ACC112 (cell line): ENCODE measurements at regions not wholly inside any gene's neighbourhood (a gene's known extent, or its start where the extent isn't known, plus 50 kb on each side); places are given as distances from the start of the nearest gene placed in this dataset.

Experiments
- H2AFZ ChIP-seq: fragments of 200-600 bp; sonication (generic); one replicate; pipeline ENCODE4 v1.6.0; 2017; ENCODE audit warnings: antibody characterized with exemption, low read length; ENCODE audit not compliant: unreplicated experiment
- H3K27ac ChIP-seq: fragments of 200-600 bp; sonication (generic); 2 replicates; pipeline ENCODE4 v1.5.1; 2014; ENCODE audit warnings: low read depth, mild to moderate bottlenecking, antibody characterized with exemption, low read length, moderate library complexity
- H3K27me3 ChIP-seq: fragments of 200-600 bp; sonication (generic); 2 replicates; pipeline ENCODE4 v1.6.1; 2014; ENCODE audit warnings: mild to moderate bottlenecking, antibody characterized with exemption, low read length, moderate library complexity, mixed read lengths; ENCODE audit not compliant: insufficient read depth
- H3K36me3 ChIP-seq: fragments of 200-600 bp; sonication (generic); 2 replicates; pipeline ENCODE4 v1.6.1; 2016; ENCODE audit warnings: mild to moderate bottlenecking, antibody characterized with exemption, low read length, moderate library complexity, mixed read lengths; ENCODE audit not compliant: insufficient read depth
- H3K4me1 ChIP-seq: fragments of 200-600 bp; sonication (generic); one replicate; pipeline ENCODE4 v1.6.1; 2016; ENCODE audit warnings: low read length, mixed read lengths; ENCODE audit not compliant: insufficient read depth, unreplicated experiment, control insufficient read depth
- H3K4me3 ChIP-seq: fragments of 200-600 bp; sonication (generic); 2 replicates; pipeline ENCODE4 v1.5.1; 2014; ENCODE audit warnings: mild to moderate bottlenecking, low read depth, low read length
- H3K79me2 ChIP-seq: fragments of 200-600 bp; sonication (generic); one replicate; pipeline ENCODE4 v1.6.0; 2016; ENCODE audit warnings: low read length; ENCODE audit not compliant: control insufficient read depth, unreplicated experiment, insufficient read depth

DNA sequence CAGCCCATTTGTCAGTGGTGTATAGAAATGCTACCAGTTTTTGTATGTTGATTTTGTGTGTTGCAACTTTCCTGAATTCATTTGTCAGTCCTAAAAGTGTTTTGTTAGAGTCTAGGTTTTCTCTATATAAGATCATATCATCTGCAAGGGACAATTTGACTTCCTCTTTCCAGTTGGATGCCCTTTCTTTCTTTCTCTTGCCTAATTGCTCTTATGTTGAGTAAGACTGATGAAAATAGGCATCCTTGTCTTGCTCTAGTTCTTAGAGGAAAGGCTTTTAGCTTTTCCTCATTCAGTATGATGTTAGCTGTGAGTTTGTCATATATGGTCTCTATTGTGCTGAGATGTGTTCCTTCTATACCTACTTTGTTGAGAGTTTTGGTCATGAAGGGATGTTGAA, 161.7 kb upstream of the TPK1 start:
- Histone ChIP-seq H2AFZ (no peak overlapping the region), H3K36me3 (no peaks in the 10 kb centered on the region), H3K4me1 (no peaks in the 10 kb centered on the region), H3K4me3 (no peak overlapping the region), H3K27ac (no peak overlapping the region), H3K79me2 (no peaks in the 10 kb centered on the region), H3K27me3 (no peaks in the 10 kb centered on the region)

GRCh38 chr7:144995495-144995894, 159.6 kb upstream of the TPK1 start:
- H3K36me3 ChIP-seq, result no peaks in the 10 kb centered on the region
- no peak overlapping the region for H2AFZ ChIP-seq
- H3K27me3 ChIP-seq, result no peaks in the 10 kb centered on the region
- H3K4me3 ChIP-seq, result no peak overlapping the region
- H3K79me2 ChIP-seq, result no peaks in the 10 kb centered on the region
- no peaks in the 10 kb centered on the region for H3K4me1 ChIP-seq
- no peak overlapping the region for H3K27ac ChIP-seq

DNA sequence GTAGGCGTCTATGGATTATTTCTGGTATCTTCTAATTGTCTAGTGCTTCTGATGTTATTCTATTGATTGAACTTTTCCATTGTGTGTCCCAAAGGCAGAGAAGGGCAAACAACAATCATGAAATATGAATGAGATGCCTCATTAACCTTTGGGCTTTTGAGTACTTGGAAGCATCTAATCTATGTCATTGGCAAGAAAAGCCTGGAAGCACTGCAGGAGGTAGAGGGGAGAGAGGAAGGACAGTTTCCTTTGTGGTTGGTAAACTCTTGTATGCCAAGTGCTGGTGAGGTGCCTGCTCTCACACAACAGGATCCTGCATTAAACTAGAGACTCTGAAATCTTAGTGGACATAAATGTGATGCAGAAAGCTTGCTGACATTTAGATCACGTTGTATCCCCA, 155.2 kb upstream of the TPK1 start:
- Histone ChIP-seq H3K27me3 (no peaks in the 10 kb centered on the region), H3K79me2 (no peaks in the 10 kb centered on the region), H3K4me3 (no peak overlapping the region), H3K4me1 (no peaks in the 10 kb centered on the region), H3K27ac (no peak overlapping the region), H3K36me3 (no peaks in the 10 kb centered on the region), H2AFZ (no peak overlapping the region)

- no peaks in the 10 kb centered on the region for H3K79me2 ChIP-seq
- H2AFZ ChIP-seq, result no peak overlapping the region
- no peaks in the 10 kb centered on the region for H3K4me1 ChIP-seq
- no peak overlapping the region for H3K27ac ChIP-seq
- H3K27me3 ChIP-seq, result no peaks in the 10 kb centered on the region
- H3K4me3 ChIP-seq, result no peak overlapping the region
- no peaks in the 10 kb centered on the region for H3K36me3 ChIP-seq
Observed at GRCh38 chr7:144987686-144988085, 151.8 kb upstream of the TPK1 start.

DNA sequence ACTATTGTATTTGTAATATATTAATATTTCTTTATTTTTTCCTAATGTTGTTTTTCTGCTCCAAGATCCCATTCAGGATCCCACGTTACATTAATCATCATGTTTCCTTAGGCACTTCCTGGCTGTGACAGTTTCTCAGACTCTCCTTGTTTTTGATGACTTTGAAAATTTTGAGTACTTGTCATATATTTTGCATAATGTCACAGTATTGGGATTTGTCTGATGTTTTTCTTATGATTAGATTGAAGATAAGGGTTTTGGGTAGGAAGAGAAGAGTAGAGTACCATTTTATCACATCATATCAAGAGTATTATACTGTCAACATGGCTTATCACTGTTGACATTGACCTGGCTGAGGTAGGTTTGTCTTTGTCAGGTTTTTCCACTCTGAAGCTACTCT, 146.3 kb upstream of the TPK1 start:
- H3K36me3 ChIP-seq, result no peaks in the 10 kb centered on the region
- no peaks in the 10 kb centered on the region for H3K27me3 ChIP-seq
- H3K27ac ChIP-seq, result no peak overlapping the region
- no peaks in the 10 kb centered on the region for H3K4me1 ChIP-seq
- H2AFZ ChIP-seq, result no peak overlapping the region
- no peaks in the 10 kb centered on the region for H3K79me2 ChIP-seq
- H3K4me3 ChIP-seq, result no peak overlapping the region

DNA sequence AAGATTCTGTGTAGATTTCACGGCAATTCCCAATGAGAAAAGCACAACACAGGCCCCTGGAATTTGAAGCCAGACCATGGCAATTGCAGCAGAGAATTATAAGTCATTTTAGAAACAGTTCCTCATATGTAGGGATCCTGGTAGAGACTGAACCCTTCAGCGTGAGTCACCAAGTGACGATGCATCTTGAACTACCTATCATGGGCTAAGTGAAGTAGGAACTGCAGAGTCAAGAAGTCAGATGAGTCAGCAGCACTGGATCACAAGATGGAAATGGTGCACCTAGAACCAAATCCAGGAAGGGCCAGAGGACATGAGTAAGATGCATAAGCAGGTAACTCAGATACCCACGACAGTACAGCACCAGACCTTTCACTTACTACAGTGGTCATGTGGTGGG, 140.0 kb upstream of the TPK1 start:
- Histone ChIP-seq H2AFZ (no peak overlapping the region), H3K79me2 (no peaks in the 10 kb centered on the region), H3K27me3 (no peaks in the 10 kb centered on the region), H3K27ac (no peak overlapping the region), H3K36me3 (no peaks in the 10 kb centered on the region), H3K4me1 (no peaks in the 10 kb centered on the region), H3K4me3 (no peak overlapping the region)

GRCh38 chr7:144969787-144970186, 133.9 kb upstream of the TPK1 start:
- no peaks in the 10 kb centered on the region for H3K4me1 ChIP-seq
- no peak overlapping the region for H3K27ac ChIP-seq
- H3K4me3 ChIP-seq, result no peak overlapping the region
- no peaks in the 10 kb centered on the region for H3K27me3 ChIP-seq
- H3K79me2 ChIP-seq, result no peaks in the 10 kb centered on the region
- no peaks in the 10 kb centered on the region for H3K36me3 ChIP-seq
- H2AFZ ChIP-seq, result no peak overlapping the region

DNA sequence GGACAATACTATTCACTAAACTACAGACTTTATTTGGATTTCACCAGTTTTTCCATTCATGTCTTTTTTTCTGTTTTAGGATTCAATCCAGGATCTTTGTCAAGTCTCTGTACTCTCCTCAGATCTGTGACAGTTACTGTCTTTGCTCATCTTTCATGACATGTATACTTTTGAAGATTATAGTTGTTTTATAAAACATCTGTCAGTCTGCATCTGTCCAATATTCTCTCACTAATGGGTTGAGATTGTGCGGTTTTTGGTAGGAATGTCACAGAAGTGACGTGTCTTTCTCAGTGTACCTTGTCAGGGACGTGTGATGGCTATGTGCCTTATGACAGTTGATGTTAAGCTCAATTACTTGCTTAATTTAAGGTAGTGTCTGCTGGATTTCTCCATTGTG, 124.9 kb upstream of the TPK1 start:
- Histone ChIP-seq H3K36me3 (no peaks in the 10 kb centered on the region), H3K27me3 (no peaks in the 10 kb centered on the region), H3K79me2 (no peaks in the 10 kb centered on the region), H3K27ac (no peak overlapping the region), H2AFZ (no peak overlapping the region), H3K4me3 (no peak overlapping the region), H3K4me1 (no peaks in the 10 kb centered on the region)

GRCh38 chr7:144957998-144958397, 122.1 kb upstream of the TPK1 start:
- Histone ChIP-seq H3K79me2 (no peaks in the 10 kb centered on the region), H3K27me3 (no peaks in the 10 kb centered on the region), H3K4me1 (no peaks in the 10 kb centered on the region), H2AFZ (no peak overlapping the region), H3K36me3 (no peaks in the 10 kb centered on the region), H3K27ac (no peak overlapping the region), H3K4me3 (no peak overlapping the region)

- no peaks in the 10 kb centered on the region for H3K27me3 ChIP-seq
- H3K4me3 ChIP-seq, result no peak overlapping the region
- H3K79me2 ChIP-seq, result no peaks in the 10 kb centered on the region
- H3K36me3 ChIP-seq, result no peaks in the 10 kb centered on the region
- H3K4me1 ChIP-seq, result no peaks in the 10 kb centered on the region
- no peak overlapping the region for H3K27ac ChIP-seq
- no peak overlapping the region for H2AFZ ChIP-seq
Observed at GRCh38 chr7:144955422-144955821, 119.6 kb upstream of the TPK1 start.

GRCh38 chr7:144941127-144941526, 105.3 kb upstream of the TPK1 start:
- Histone ChIP-seq H3K27ac (no peak overlapping the region), H3K79me2 (no peaks in the 10 kb centered on the region), H3K4me3 (no peak overlapping the region), H2AFZ (no peak overlapping the region), H3K4me1 (no peaks in the 10 kb centered on the region), H3K36me3 (no peaks in the 10 kb centered on the region), H3K27me3 (no peaks in the 10 kb centered on the region)

- H3K36me3 ChIP-seq, result no peaks in the 10 kb centered on the region
- no peak overlapping the region for H3K27ac ChIP-seq
- no peak overlapping the region for H3K4me3 ChIP-seq
- H3K27me3 ChIP-seq, result no peaks in the 10 kb centered on the region
- no peak overlapping the region for H2AFZ ChIP-seq
- H3K4me1 ChIP-seq, result no peaks in the 10 kb centered on the region
- no peaks in the 10 kb centered on the region for H3K79me2 ChIP-seq
Observed at GRCh38 chr7:144937199-144937598, 101.3 kb upstream of the TPK1 start.
